ENCODE measurements at regions not wholly inside any gene's neighbourhood (a gene's known extent, or its start where the extent isn't known, plus 50 kb on each side); places are given as distances from the start of the nearest gene placed in this dataset.

DNA sequence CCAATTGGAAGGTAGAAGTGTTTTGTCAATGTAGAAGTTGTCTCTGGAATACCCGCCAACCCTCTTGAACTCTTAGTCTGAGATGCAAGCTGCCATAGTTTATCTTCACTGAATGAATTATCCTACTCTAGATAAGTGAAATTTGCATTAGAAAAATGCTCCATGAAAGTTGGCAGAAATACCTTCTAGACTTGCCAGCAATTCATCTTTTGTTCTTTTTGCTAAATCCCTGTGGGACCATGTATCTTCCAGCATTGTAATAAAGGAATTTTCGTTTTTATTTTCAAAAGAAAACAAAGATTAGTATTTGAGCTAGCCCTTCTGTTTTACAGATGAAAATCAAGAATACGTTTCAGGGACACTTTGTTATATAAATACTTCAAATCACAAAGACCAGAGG is 244.2 kb downstream of the CBLN4 start:
- Histone ChIP-seq H3K4me1 (no peaks in the 10 kb centered on the region), H3K27me3 (no peaks in the 10 kb centered on the region), H3K36me3 (no peaks in the 10 kb centered on the region), H3K27ac (no peak overlapping the region), H3K4me3 (no peak overlapping the region), H3K9me3 (no peaks in the 10 kb centered on the region)
- DNase-seq (ENCODE audit: extremely low spot score in 2 of 2): no peak
- intact Hi-C loops (cut with DNase I): no loop called here
- no peak for TF ChIP-seq POLR2A (IDR thresholded peaks at IDR 0.05)
- TF ChIP-seq, protein P1, sequence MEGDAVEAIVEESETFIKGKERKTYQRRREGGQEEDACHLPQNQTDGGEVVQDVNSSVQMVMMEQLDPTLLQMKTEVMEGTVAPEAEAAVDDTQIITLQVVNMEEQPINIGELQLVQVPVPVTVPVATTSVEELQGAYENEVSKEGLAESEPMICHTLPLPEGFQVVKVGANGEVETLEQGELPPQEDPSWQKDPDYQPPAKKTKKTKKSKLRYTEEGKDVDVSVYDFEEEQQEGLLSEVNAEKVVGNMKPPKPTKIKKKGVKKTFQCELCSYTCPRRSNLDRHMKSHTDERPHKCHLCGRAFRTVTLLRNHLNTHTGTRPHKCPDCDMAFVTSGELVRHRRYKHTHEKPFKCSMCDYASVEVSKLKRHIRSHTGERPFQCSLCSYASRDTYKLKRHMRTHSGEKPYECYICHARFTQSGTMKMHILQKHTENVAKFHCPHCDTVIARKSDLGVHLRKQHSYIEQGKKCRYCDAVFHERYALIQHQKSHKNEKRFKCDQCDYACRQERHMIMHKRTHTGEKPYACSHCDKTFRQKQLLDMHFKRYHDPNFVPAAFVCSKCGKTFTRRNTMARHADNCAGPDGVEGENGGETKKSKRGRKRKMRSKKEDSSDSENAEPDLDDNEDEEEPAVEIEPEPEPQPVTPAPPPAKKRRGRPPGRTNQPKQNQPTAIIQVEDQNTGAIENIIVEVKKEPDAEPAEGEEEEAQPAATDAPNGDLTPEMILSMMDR (IDR thresholded peaks at IDR 0.05): no peak
- TF ChIP-seq POLR2AphosphoS5 (IDR thresholded peaks at IDR 0.05; ENCODE audit: insufficient read depth in 1 of 2, low read depth in 1 of 2): no peak

DNA sequence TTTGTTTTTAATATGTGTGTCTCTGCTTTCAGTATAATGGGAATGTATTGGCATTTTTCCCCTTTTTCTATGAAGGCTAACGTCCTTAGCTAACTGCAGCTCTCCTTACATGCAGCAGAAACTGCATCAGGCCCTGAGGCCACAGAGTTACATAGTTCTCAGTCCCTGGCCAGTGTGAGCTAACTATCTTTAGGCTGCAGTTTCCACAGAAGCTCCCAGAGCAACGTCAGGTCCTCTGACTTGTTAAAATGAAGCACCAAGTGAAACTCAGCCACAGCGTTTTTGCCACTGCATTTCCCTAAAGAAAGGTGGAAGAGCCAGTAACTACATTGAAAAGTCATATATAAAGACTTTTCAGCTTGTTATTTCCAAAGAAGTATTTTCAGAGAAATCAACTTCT is 244.7 kb downstream of the CBLN4 start:
- H3K4me3 ChIP-seq: no peak overlapping the region
- intact Hi-C loops (cut with DNase I): no loop called here
- no peaks in the 10 kb centered on the region for H3K36me3 ChIP-seq
- no peaks in the 10 kb centered on the region for H3K27me3 ChIP-seq
- H3K9me3 ChIP-seq: no peaks in the 10 kb centered on the region
- TF ChIP-seq, protein P1 (IDR thresholded peaks at IDR 0.05): no peak
- TF ChIP-seq POLR2AphosphoS5 (IDR thresholded peaks at IDR 0.05; ENCODE audit: insufficient read depth in 1 of 2, low read depth in 1 of 2) (no peak), POLR2A (IDR thresholded peaks at IDR 0.05) (no peak)
- H3K4me1 ChIP-seq: no peaks in the 10 kb centered on the region
- no peak for DNase-seq (ENCODE audit: extremely low spot score in 2 of 2)
- H3K27ac ChIP-seq: no peak overlapping the region

DNA sequence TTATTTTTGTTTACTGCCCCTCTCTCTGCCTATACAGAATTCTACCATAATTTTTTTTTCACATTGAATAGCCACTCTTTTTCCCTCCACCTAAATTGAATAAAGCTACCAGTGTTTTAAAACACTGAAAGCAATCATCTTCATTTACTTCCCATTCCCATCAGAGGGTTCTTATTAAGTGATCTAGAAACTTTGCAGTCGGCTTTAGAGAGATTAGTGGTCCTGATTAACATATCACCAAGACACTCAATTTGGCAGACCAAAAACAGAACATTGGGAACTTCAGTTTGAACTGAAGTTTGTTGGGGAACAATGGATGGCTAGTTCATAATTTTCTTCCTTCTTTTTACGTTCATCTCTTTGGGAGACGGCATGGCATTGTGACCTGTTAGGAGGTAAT is 249.5 kb downstream of the CBLN4 start:
- TF ChIP-seq POLR2A (IDR thresholded peaks at IDR 0.05) (no peak), POLR2AphosphoS5 (IDR thresholded peaks at IDR 0.05; ENCODE audit: insufficient read depth in 1 of 2, low read depth in 1 of 2) (no peak)
- TF ChIP-seq, protein P1 (IDR thresholded peaks at IDR 0.05): no peak
- no peak for DNase-seq (ENCODE audit: extremely low spot score in 2 of 2)
- Histone ChIP-seq H3K9me3 (no peaks in the 10 kb centered on the region), H3K27ac (no peak overlapping the region), H3K27me3 (no peaks in the 10 kb centered on the region), H3K4me1 (no peaks in the 10 kb centered on the region), H3K4me3 (no peak overlapping the region), H3K36me3 (no peaks in the 10 kb centered on the region)
- intact Hi-C loops (cut with DNase I): no loop called here

DNA sequence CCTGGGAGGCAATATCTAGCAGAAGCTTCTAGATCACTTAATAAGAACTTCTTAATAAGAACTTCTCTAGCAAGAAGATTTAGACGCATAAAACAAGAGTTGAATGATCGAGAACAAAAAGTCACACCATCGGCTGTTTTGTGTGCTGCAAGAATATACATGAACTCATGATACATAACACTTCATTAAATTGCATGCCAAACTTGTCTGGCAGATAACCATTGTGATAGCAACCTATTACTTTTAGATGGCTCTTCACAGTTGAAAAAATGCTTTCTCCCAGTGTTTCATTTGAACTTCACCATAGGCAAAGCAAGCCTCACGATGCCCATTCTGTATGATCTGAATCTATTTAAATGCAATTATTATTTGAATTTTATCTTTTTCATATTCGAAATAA is 249.9 kb downstream of the CBLN4 start:
- no peak for DNase-seq (ENCODE audit: extremely low spot score in 2 of 2)
- Histone ChIP-seq H3K4me3 (no peak overlapping the region), H3K4me1 (no peaks in the 10 kb centered on the region), H3K27ac (no peak overlapping the region), H3K36me3 (no peaks in the 10 kb centered on the region), H3K9me3 (no peaks in the 10 kb centered on the region), H3K27me3 (no peaks in the 10 kb centered on the region)
- intact Hi-C loops (cut with DNase I): no loop called here
- TF ChIP-seq POLR2A (IDR thresholded peaks at IDR 0.05) (no peak), POLR2AphosphoS5 (IDR thresholded peaks at IDR 0.05; ENCODE audit: insufficient read depth in 1 of 2, low read depth in 1 of 2) (no peak)
- TF ChIP-seq, protein P1 (IDR thresholded peaks at IDR 0.05): no peak

DNA sequence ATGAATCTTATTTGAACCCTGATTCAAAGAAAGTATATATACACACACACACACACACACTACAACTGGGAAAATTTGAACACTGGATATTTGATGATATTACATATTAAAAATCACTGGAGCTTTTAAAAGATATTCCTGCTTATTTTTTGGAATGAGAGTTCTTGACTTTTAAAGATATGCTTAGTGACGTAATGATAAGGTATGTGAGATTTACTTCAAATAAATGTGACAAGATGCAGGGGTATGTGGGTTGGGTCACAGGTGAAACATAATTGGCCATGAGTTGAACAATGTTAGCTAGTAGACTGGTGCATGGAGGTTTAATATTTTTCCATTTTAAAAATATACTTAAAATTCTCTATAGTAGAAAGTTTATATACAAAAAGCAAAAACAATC is 258.6 kb downstream of the CBLN4 start:
- DNase-seq (ENCODE audit: extremely low spot score in 2 of 2): no peak
- no peak for TF ChIP-seq POLR2A (IDR thresholded peaks at IDR 0.05)
- TF ChIP-seq, protein P1 (IDR thresholded peaks at IDR 0.05): no peak
- no peak for TF ChIP-seq POLR2AphosphoS5 (IDR thresholded peaks at IDR 0.05; ENCODE audit: insufficient read depth in 1 of 2, low read depth in 1 of 2)
- no peaks in the 10 kb centered on the region for H3K4me1 ChIP-seq
- H3K27me3 ChIP-seq: no peaks in the 10 kb centered on the region
- H3K36me3 ChIP-seq: no peaks in the 10 kb centered on the region
- H3K27ac ChIP-seq: no peak overlapping the region
- no peak overlapping the region for H3K4me3 ChIP-seq
- intact Hi-C loops (cut with DNase I): no loop called here
- H3K9me3 ChIP-seq: no peaks in the 10 kb centered on the region

Data from vagina (tissue), 2 donors.